Osteoblast (primary cell): ENCODE measurements at regions not wholly inside any gene's neighbourhood (a gene's known extent, or its start where the extent isn't known, plus 50 kb on each side); places are given as distances from the start of the nearest gene placed in this dataset.

ENCODE experiments used
- DNase-seq: peaks from one replicate; pipeline ENCODE4 v3.0.0; 2011; ENCODE audit warnings: low spot score, mixed read lengths; ENCODE audit not compliant: insufficient read length; ENCODE audit errors: missing footprints
- H2AFZ ChIP-seq: 2 replicates; pipeline ENCODE4 v1.6.0; 2011; ENCODE audit warnings: mild to moderate bottlenecking, low read length
- H3K27ac ChIP-seq: 2 replicates; pipeline ENCODE4 v1.5.1; 2011; ENCODE audit warnings: mild to moderate bottlenecking, low read depth, low read length, moderate library complexity
- H3K27me3 ChIP-seq: 2 replicates; pipeline ENCODE4 v1.6.0; 2012; ENCODE audit warnings: mild to moderate bottlenecking, control low read depth, inconsistent platforms, low read length, moderate library complexity; ENCODE audit not compliant: insufficient read depth
- H3K36me3 ChIP-seq: 2 replicates; pipeline ENCODE4 v1.5.1; 2011; ENCODE audit warnings: mild to moderate bottlenecking, low read length, control low read depth, moderate library complexity; ENCODE audit not compliant: insufficient read depth
- H3K4me1 ChIP-seq: 2 replicates; pipeline ENCODE4 v1.5.1; 2011; ENCODE audit warnings: mild to moderate bottlenecking, low read length, control low read depth, moderate library complexity; ENCODE audit not compliant: insufficient read depth
- H3K4me2 ChIP-seq: 2 replicates; pipeline ENCODE4 v1.6.0; 2011; ENCODE audit warnings: mild to moderate bottlenecking, low read length; ENCODE audit not compliant: insufficient read depth
- H3K4me3 ChIP-seq: fragments of 200-600 bp; sonication (generic); 3 replicates; pipeline ENCODE4 v1.5.1; 2012; ENCODE audit warnings: mild to moderate bottlenecking, low read length, inconsistent platforms; ENCODE audit not compliant: insufficient read depth
- H3K79me2 ChIP-seq: 2 replicates; pipeline ENCODE4 v1.6.0; 2012; ENCODE audit warnings: mild to moderate bottlenecking, low read length, control low read depth, inconsistent platforms; ENCODE audit not compliant: insufficient read depth
- H3K9me3 ChIP-seq: 2 replicates; pipeline ENCODE4 v1.5.1; 2011; ENCODE audit warnings: low read depth, low read length, control low read depth
- H4K20me1 ChIP-seq: 2 replicates; pipeline ENCODE4 v1.6.0; 2012; ENCODE audit warnings: mild to moderate bottlenecking, low read length, control low read depth; ENCODE audit not compliant: insufficient read depth
- CTCF ChIP-seq: IDR thresholded peaks from 2 replicates; pipeline ENCODE4 v1.5.1; 2011; ENCODE audit warnings: mild to moderate bottlenecking, low read depth, low read length, moderate library complexity; ENCODE audit errors: extremely low read depth

GRCh38 chr10:8591640-8592039 is 537.2 kb downstream of the GATA3 start:
- TF ChIP-seq CTCF, result no peak
- no peaks in the 10 kb centered on the region for H3K79me2 ChIP-seq

GRCh38 chr10:8594176-8594575 is 539.7 kb downstream of the GATA3 start:
- no peak for TF ChIP-seq CTCF

More at GRCh38 chr10:8591640-8592039, 537.2 kb downstream of the GATA3 start:
- Histone ChIP-seq H3K4me3 (no peak overlapping the region), H3K9me3 (no peaks in the 10 kb centered on the region), H4K20me1 (no peaks in the 10 kb centered on the region), H3K27me3 (no peaks in the 10 kb centered on the region), H2AFZ (no peak overlapping the region), H3K4me2 (no peak overlapping the region), H3K27ac (no peak overlapping the region), H3K36me3 (no peaks in the 10 kb centered on the region), H3K4me1 (no peaks in the 10 kb centered on the region)
- DNase-seq, result no peak

GRCh38 chr10:8594711-8595110 is 540.2 kb downstream of the GATA3 start:
- no peaks in the 10 kb centered on the region for H4K20me1 ChIP-seq
- no peak for TF ChIP-seq CTCF
- H3K4me1 ChIP-seq, result no peaks in the 10 kb centered on the region
- H3K9me3 ChIP-seq, result no peaks in the 10 kb centered on the region
- no peaks in the 10 kb centered on the region for H3K27me3 ChIP-seq
- no peak for DNase-seq
- no peaks in the 10 kb centered on the region for H3K79me2 ChIP-seq
- no peak overlapping the region for H3K4me3 ChIP-seq
- H3K27ac ChIP-seq, result no peak overlapping the region
- no peak overlapping the region for H3K4me2 ChIP-seq
- no peaks in the 10 kb centered on the region for H3K36me3 ChIP-seq
- H2AFZ ChIP-seq, result no peak overlapping the region

More at GRCh38 chr10:8594176-8594575, 539.7 kb downstream of the GATA3 start:
- H4K20me1 ChIP-seq, result no peaks in the 10 kb centered on the region
- H2AFZ ChIP-seq, result no peak overlapping the region
- H3K4me3 ChIP-seq, result no peak overlapping the region
- H3K79me2 ChIP-seq, result no peaks in the 10 kb centered on the region
- DNase-seq, result no peak
- no peaks in the 10 kb centered on the region for H3K4me1 ChIP-seq
- H3K9me3 ChIP-seq, result no peaks in the 10 kb centered on the region
- no peak overlapping the region for H3K27ac ChIP-seq
- no peaks in the 10 kb centered on the region for H3K36me3 ChIP-seq
- H3K4me2 ChIP-seq, result no peak overlapping the region
- H3K27me3 ChIP-seq, result no peaks in the 10 kb centered on the region

- Histone ChIP-seq H3K9me3 (no peaks in the 10 kb centered on the region), H4K20me1 (no peaks in the 10 kb centered on the region), H3K4me2 (no peak overlapping the region), H2AFZ (no peak overlapping the region), H3K4me3 (no peak overlapping the region), H3K79me2 (no peaks in the 10 kb centered on the region), H3K36me3 (no peaks in the 10 kb centered on the region), H3K4me1 (no peaks in the 10 kb centered on the region), H3K27me3 (no peaks in the 10 kb centered on the region), H3K27ac (no peak overlapping the region)
- DNase-seq, result no peak
- TF ChIP-seq CTCF, result no peak
Measured at GRCh38 chr10:8595140-8595539, 540.7 kb downstream of the GATA3 start.
